IPS-18a (cell line): ENCODE measurements at regions not wholly inside any gene's neighbourhood (a gene's known extent, or its start where the extent isn't known, plus 50 kb on each side); places are given as distances from the start of the nearest gene placed in this dataset.

Experiments
- H3K27ac ChIP-seq: one replicate; pipeline ENCODE4 v1.5.1; 2013; ENCODE audit warnings: low read length
- H3K27me3 ChIP-seq: one replicate; pipeline ENCODE4 v1.6.1; 2013; ENCODE audit warnings: mild to moderate bottlenecking, low read length; ENCODE audit not compliant: control insufficient read depth, insufficient read depth
- H3K36me3 ChIP-seq: one replicate; pipeline ENCODE4 v1.6.1; 2013; ENCODE audit warnings: low read depth, low read length; ENCODE audit not compliant: control insufficient read depth
- H3K4me1 ChIP-seq: one replicate; pipeline ENCODE4 v1.6.1; 2013; ENCODE audit warnings: low read depth, low read length; ENCODE audit not compliant: control insufficient read depth
- H3K4me3 ChIP-seq: one replicate; pipeline ENCODE4 v1.5.1; 2013; ENCODE audit warnings: low read length
- H3K9ac ChIP-seq: one replicate; pipeline ENCODE4 v1.6.1; 2013; ENCODE audit warnings: mild to moderate bottlenecking, low read length, moderate library complexity
- H3K9me3 ChIP-seq: one replicate; pipeline ENCODE4 v1.6.1; 2013; ENCODE audit warnings: low read depth, low read length; ENCODE audit not compliant: control insufficient read depth

GRCh38 chr5:159547466-159548195, 217.3 kb upstream of the IL12B start:
- Histone ChIP-seq H3K4me1 (no peaks in the 10 kb centered on the region), H3K4me3 (no peak overlapping the region), H3K9me3 (no peaks in the 10 kb centered on the region)

GRCh38 chr5:159548517-159548916, 218.2 kb upstream of the IL12B start:
- no peaks in the 10 kb centered on the region for H3K9me3 ChIP-seq

More at GRCh38 chr5:159547466-159548195, 217.3 kb upstream of the IL12B start:
- Histone ChIP-seq H3K36me3 (no peaks in the 10 kb centered on the region), H3K9ac (no peak overlapping the region), H3K27me3 (no peaks in the 10 kb centered on the region), H3K27ac (no peak overlapping the region)

GRCh38 chr5:159549046-159549445, 218.8 kb upstream of the IL12B start:
- H3K27me3 ChIP-seq, result no peaks in the 10 kb centered on the region
- H3K27ac ChIP-seq, result no peak overlapping the region
- no peaks in the 10 kb centered on the region for H3K9me3 ChIP-seq
- no peaks in the 10 kb centered on the region for H3K36me3 ChIP-seq
- no peaks in the 10 kb centered on the region for H3K4me1 ChIP-seq
- no peak overlapping the region for H3K9ac ChIP-seq
- no peak overlapping the region for H3K4me3 ChIP-seq

More at GRCh38 chr5:159548517-159548916, 218.2 kb upstream of the IL12B start:
- Histone ChIP-seq H3K4me3 (no peak overlapping the region), H3K36me3 (no peaks in the 10 kb centered on the region), H3K4me1 (no peaks in the 10 kb centered on the region), H3K27ac (no peak overlapping the region), H3K27me3 (no peaks in the 10 kb centered on the region), H3K9ac (no peak overlapping the region)

- H3K9ac ChIP-seq, result no peak overlapping the region
- H3K27ac ChIP-seq, result no peak overlapping the region
- no peaks in the 10 kb centered on the region for H3K4me1 ChIP-seq
- no peaks in the 10 kb centered on the region for H3K27me3 ChIP-seq
- H3K4me3 ChIP-seq, result no peak overlapping the region
- no peaks in the 10 kb centered on the region for H3K36me3 ChIP-seq
- H3K9me3 ChIP-seq, result no peaks in the 10 kb centered on the region
These were observed 220.7 kb upstream of the IL12B start for GRCh38 chr5:159550951-159551350.

- H3K36me3 ChIP-seq, result no peaks in the 10 kb centered on the region
- no peaks in the 10 kb centered on the region for H3K9me3 ChIP-seq
- H3K27me3 ChIP-seq, result no peaks in the 10 kb centered on the region
- no peaks in the 10 kb centered on the region for H3K4me1 ChIP-seq
- no peak overlapping the region for H3K9ac ChIP-seq
- no peak overlapping the region for H3K27ac ChIP-seq
- H3K4me3 ChIP-seq, result no peak overlapping the region
These were observed 222.5 kb upstream of the IL12B start for GRCh38 chr5:159552751-159553150.

- Histone ChIP-seq H3K4me3 (no peak overlapping the region), H3K27ac (no peak overlapping the region), H3K9ac (no peak overlapping the region), H3K36me3 (no peaks in the 10 kb centered on the region), H3K4me1 (no peaks in the 10 kb centered on the region), H3K9me3 (no peaks in the 10 kb centered on the region), H3K27me3 (no peaks in the 10 kb centered on the region)
These were observed 223.5 kb upstream of the IL12B start for GRCh38 chr5:159553792-159554191.

GRCh38 chr5:159555084-159555483, 224.8 kb upstream of the IL12B start:
- H3K36me3 ChIP-seq, result no peaks in the 10 kb centered on the region
- no peaks in the 10 kb centered on the region for H3K4me1 ChIP-seq
- no peak overlapping the region for H3K9ac ChIP-seq
- no peaks in the 10 kb centered on the region for H3K9me3 ChIP-seq
- no peak overlapping the region for H3K27ac ChIP-seq
- no peak overlapping the region for H3K4me3 ChIP-seq
- H3K27me3 ChIP-seq, result no peaks in the 10 kb centered on the region

GRCh38 chr5:159559337-159559736, 229.1 kb upstream of the IL12B start:
- Histone ChIP-seq H3K4me1 (no peaks in the 10 kb centered on the region), H3K4me3 (no peak overlapping the region), H3K36me3 (no peaks in the 10 kb centered on the region), H3K9ac (no peak overlapping the region), H3K27ac (no peak overlapping the region), H3K9me3 (no peaks in the 10 kb centered on the region), H3K27me3 (no peaks in the 10 kb centered on the region)

GRCh38 chr5:159560088-159560487, 229.8 kb upstream of the IL12B start:
- H3K36me3 ChIP-seq, result no peaks in the 10 kb centered on the region
- no peaks in the 10 kb centered on the region for H3K9me3 ChIP-seq
- no peaks in the 10 kb centered on the region for H3K27me3 ChIP-seq
- no peak overlapping the region for H3K27ac ChIP-seq
- no peaks in the 10 kb centered on the region for H3K4me1 ChIP-seq
- H3K9ac ChIP-seq, result no peak overlapping the region
- no peak overlapping the region for H3K4me3 ChIP-seq

GRCh38 chr5:159564031-159564430, 233.7 kb upstream of the IL12B start:
- no peaks in the 10 kb centered on the region for H3K36me3 ChIP-seq

GRCh38 chr5:159566832-159567231, 236.5 kb upstream of the IL12B start:
- Histone ChIP-seq H3K36me3 (no peaks in the 10 kb centered on the region), H3K9me3 (no peaks in the 10 kb centered on the region), H3K27ac (no peak overlapping the region), H3K27me3 (no peaks in the 10 kb centered on the region), H3K4me1 (no peaks in the 10 kb centered on the region), H3K9ac (no peak overlapping the region), H3K4me3 (no peak overlapping the region)

More at GRCh38 chr5:159564031-159564430, 233.7 kb upstream of the IL12B start:
- Histone ChIP-seq H3K9ac (no peak overlapping the region), H3K4me1 (no peaks in the 10 kb centered on the region), H3K9me3 (no peaks in the 10 kb centered on the region), H3K4me3 (no peak overlapping the region), H3K27me3 (no peaks in the 10 kb centered on the region), H3K27ac (no peak overlapping the region)

GRCh38 chr5:159567461-159567860, 237.2 kb upstream of the IL12B start:
- H3K9me3 ChIP-seq, result no peaks in the 10 kb centered on the region
- H3K9ac ChIP-seq, result no peak overlapping the region
- H3K4me3 ChIP-seq, result no peak overlapping the region
- no peaks in the 10 kb centered on the region for H3K36me3 ChIP-seq
- H3K4me1 ChIP-seq, result no peaks in the 10 kb centered on the region
- no peak overlapping the region for H3K27ac ChIP-seq
- no peaks in the 10 kb centered on the region for H3K27me3 ChIP-seq
